Activated naive CD8-positive, alpha-beta T cell (primary cell): ENCODE measurements at regions not wholly inside any gene's neighbourhood (a gene's known extent, or its start where the extent isn't known, plus 50 kb on each side); places are given as distances from the start of the nearest gene placed in this dataset.
"Not testable (repeated sequence)": the region's sequence is repeated elsewhere in the genome, so short reads cannot be mapped to it uniquely, and the experiment has no call there.

ENCODE experiments used
- H3K27ac Mint-ChIP-seq: one replicate; pipeline ENCODE4 v1.8.0; 2021; ENCODE audit warnings: mixed read lengths
- H3K27me3 Mint-ChIP-seq: one replicate; pipeline ENCODE4 v1.8.0; 2021; ENCODE audit warnings: mixed read lengths
- H3K36me3 Mint-ChIP-seq: one replicate; pipeline ENCODE4 v1.8.0; 2021; ENCODE audit warnings: mixed read lengths
- H3K4me1 Mint-ChIP-seq: one replicate; pipeline ENCODE4 v1.8.0; 2021; ENCODE audit warnings: low read depth, mixed read lengths
- H3K4me3 Mint-ChIP-seq: one replicate; pipeline ENCODE4 v1.8.0; 2021; ENCODE audit warnings: mild to moderate bottlenecking, mixed read lengths
- H3K9me3 Mint-ChIP-seq: one replicate; pipeline ENCODE4 v1.8.0; 2021; ENCODE audit warnings: low read depth, mixed read lengths

DNA sequence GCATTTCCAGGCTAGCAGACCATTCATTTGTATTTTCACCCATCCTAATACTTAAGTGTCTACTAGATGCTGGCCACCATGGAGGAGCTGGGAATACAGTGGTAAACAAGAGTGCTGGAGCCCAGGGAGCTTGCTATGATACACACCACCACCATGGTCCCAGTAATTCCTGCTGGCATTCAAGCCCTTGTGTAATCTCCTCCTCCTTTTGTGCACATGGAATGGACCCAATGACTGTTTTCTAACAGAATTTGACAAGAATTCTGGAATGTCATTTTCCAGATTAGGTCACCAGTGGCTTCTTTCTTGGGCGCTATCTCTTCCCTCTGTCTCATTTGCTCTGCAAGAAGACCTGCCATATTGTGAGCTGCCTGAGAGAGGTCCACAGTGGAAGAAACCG is 552.0 kb downstream of the C6orf118 start:
- H3K27me3 Mint-ChIP-seq: no peaks in the 10 kb centered on the region
- H3K27ac Mint-ChIP-seq: no peak overlapping the region
- H3K4me3 Mint-ChIP-seq: no peak overlapping the region
- no peaks in the 10 kb centered on the region for H3K36me3 Mint-ChIP-seq
- H3K4me1 Mint-ChIP-seq: no peaks in the 10 kb centered on the region
- peaks cover 18% of the 10 kb centered on the region for H3K9me3 Mint-ChIP-seq

GRCh38 chr6:164756723-164757122 is 552.7 kb downstream of the C6orf118 start:
- H3K9me3 Mint-ChIP-seq: peaks cover 13% of the 10 kb centered on the region
- H3K36me3 Mint-ChIP-seq: no peaks in the 10 kb centered on the region
- H3K27ac Mint-ChIP-seq: no peak overlapping the region
- H3K27me3 Mint-ChIP-seq: no peaks in the 10 kb centered on the region
- H3K4me3 Mint-ChIP-seq: no peak overlapping the region
- H3K4me1 Mint-ChIP-seq: no peaks in the 10 kb centered on the region

- Mint-ChIP-seq H3K4me1 (no peaks in the 10 kb centered on the region), H3K4me3 (no peak overlapping the region), H3K27me3 (no peaks in the 10 kb centered on the region), H3K36me3 (no peaks in the 10 kb centered on the region), H3K27ac (no peak overlapping the region), H3K9me3 (peaks cover 13% of the 10 kb centered on the region)
These were observed 553.3 kb downstream of the C6orf118 start for GRCh38 chr6:164756142-164756541.

DNA sequence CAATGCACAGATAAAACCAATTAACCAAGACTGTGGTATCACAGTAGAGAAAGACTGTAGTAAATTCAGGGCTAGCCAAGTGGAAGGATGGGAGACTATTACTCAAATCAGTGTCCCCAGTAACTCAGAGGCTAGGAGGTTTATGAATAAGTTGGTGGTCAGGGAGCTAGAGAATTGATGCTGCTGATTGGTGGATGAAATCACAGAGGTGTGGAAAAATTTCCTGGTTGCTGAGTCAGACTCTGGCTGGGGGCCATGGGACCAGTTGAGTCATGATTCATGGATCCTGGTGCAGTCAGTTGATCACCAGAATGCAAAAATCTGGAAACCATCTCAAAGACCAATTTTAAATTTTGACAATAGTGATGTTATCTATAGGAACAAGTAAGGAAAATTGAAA is 555.9 kb downstream of the C6orf118 start:
- Mint-ChIP-seq H3K36me3 (no peaks in the 10 kb centered on the region), H3K4me1 (no peaks in the 10 kb centered on the region), H3K4me3 (no peak overlapping the region), H3K27me3 (no peaks in the 10 kb centered on the region), H3K9me3 (peaks cover 9% of the 10 kb centered on the region), H3K27ac (no peak overlapping the region)

DNA sequence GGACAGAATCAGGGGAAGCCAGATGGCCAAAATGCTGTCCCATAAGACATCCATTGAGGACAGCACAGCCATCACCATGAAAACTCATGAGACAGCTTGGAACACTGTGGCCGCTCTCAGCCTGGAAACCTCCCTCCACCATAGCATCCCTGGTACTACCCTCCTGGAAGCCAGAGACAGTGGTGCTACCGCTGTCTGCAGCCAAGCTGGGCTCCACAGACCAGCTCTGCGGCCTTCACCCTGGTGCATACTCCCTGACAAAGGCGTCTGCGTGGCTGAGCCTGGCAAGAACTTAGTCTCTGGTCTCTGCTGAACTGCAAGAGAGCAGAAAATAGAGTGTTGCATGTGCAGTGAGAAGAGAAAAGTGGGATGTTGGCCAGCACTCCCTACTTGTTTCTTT is 558.0 kb downstream of the C6orf118 start:
- H3K27me3 Mint-ChIP-seq: no peaks in the 10 kb centered on the region
- H3K9me3 Mint-ChIP-seq: peaks cover 4% of the 10 kb centered on the region
- H3K4me3 Mint-ChIP-seq: no peak overlapping the region
- H3K36me3 Mint-ChIP-seq: no peaks in the 10 kb centered on the region
- no peak overlapping the region for H3K27ac Mint-ChIP-seq
- H3K4me1 Mint-ChIP-seq: no peaks in the 10 kb centered on the region

- H3K4me1 Mint-ChIP-seq: no peaks in the 10 kb centered on the region
- no peaks in the 10 kb centered on the region for H3K36me3 Mint-ChIP-seq
- H3K4me3 Mint-ChIP-seq: no peak overlapping the region
- H3K27ac Mint-ChIP-seq: no peak overlapping the region
- H3K27me3 Mint-ChIP-seq: no peaks in the 10 kb centered on the region
- H3K9me3 Mint-ChIP-seq: peaks cover 3% of the 10 kb centered on the region
These were observed 559.3 kb downstream of the C6orf118 start for GRCh38 chr6:164750128-164750527.

GRCh38 chr6:164749221-164750064 is 560.0 kb downstream of the C6orf118 start:
- no peaks in the 10 kb centered on the region for H3K4me1 Mint-ChIP-seq
- H3K27ac Mint-ChIP-seq: no peak overlapping the region
- no peaks in the 10 kb centered on the region for H3K36me3 Mint-ChIP-seq
- H3K27me3 Mint-ChIP-seq: no peaks in the 10 kb centered on the region
- peaks cover 3% of the 10 kb centered on the region for H3K9me3 Mint-ChIP-seq
- H3K4me3 Mint-ChIP-seq: no peak overlapping the region

DNA sequence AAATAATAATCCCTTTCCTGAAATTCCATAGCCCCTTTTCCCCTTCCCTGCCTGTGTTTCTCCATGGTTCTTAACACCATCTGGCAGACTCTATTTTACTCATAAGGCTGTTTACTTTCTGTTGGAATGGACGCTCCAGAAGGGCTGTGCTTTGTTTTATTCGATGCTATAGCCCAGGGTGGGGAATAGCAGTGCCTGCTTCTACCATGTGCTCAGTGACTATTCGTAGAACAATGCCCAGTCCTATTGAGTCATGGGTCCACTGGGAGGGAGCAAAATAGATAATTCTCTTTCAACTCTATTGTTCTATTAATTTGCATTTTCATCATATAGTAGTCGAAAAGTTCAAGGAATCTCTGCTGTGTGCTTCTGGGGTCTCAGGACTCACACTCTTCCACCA is 565.1 kb downstream of the C6orf118 start:
- Mint-ChIP-seq H3K27me3 (no peaks in the 10 kb centered on the region), H3K36me3 (no peaks in the 10 kb centered on the region), H3K9me3 (peaks cover 11% of the 10 kb centered on the region), H3K4me1 (no peaks in the 10 kb centered on the region), H3K4me3 (no peak overlapping the region), H3K27ac (no peak overlapping the region)

GRCh38 chr6:164741938-164742451 is 567.4 kb downstream of the C6orf118 start:
- Mint-ChIP-seq H3K27ac (no peak overlapping the region), H3K4me3 (no peak overlapping the region), H3K27me3 (no peaks in the 10 kb centered on the region), H3K36me3 (no peaks in the 10 kb centered on the region), H3K9me3 (peaks cover 11% of the 10 kb centered on the region), H3K4me1 (no peaks in the 10 kb centered on the region)

GRCh38 chr6:164736090-164736489 is 573.3 kb downstream of the C6orf118 start:
- not testable (repeated sequence) for H3K4me3 Mint-ChIP-seq, H3K9me3 Mint-ChIP-seq, H3K27me3 Mint-ChIP-seq, H3K36me3 Mint-ChIP-seq, H3K4me1 Mint-ChIP-seq, H3K27ac Mint-ChIP-seq

- H3K27ac Mint-ChIP-seq: no peak overlapping the region
- peaks cover 10% of the 10 kb centered on the region for H3K9me3 Mint-ChIP-seq
- H3K4me1 Mint-ChIP-seq: no peaks in the 10 kb centered on the region
These were observed 577.9 kb downstream of the C6orf118 start for GRCh38 chr6:164731539-164731938.

GRCh38 chr6:164721460-164721859 is 587.9 kb downstream of the C6orf118 start:
- H3K9me3 Mint-ChIP-seq: peaks cover 11% of the 10 kb centered on the region
- H3K4me1 Mint-ChIP-seq: no peaks in the 10 kb centered on the region
- H3K4me3 Mint-ChIP-seq: no peak overlapping the region
- H3K27ac Mint-ChIP-seq: no peak overlapping the region
- no peaks in the 10 kb centered on the region for H3K27me3 Mint-ChIP-seq
- no peaks in the 10 kb centered on the region for H3K36me3 Mint-ChIP-seq

More at GRCh38 chr6:164731539-164731938, 577.9 kb downstream of the C6orf118 start:
- H3K4me3 Mint-ChIP-seq: no peak overlapping the region
- no peaks in the 10 kb centered on the region for H3K27me3 Mint-ChIP-seq
- H3K36me3 Mint-ChIP-seq: no peaks in the 10 kb centered on the region

DNA sequence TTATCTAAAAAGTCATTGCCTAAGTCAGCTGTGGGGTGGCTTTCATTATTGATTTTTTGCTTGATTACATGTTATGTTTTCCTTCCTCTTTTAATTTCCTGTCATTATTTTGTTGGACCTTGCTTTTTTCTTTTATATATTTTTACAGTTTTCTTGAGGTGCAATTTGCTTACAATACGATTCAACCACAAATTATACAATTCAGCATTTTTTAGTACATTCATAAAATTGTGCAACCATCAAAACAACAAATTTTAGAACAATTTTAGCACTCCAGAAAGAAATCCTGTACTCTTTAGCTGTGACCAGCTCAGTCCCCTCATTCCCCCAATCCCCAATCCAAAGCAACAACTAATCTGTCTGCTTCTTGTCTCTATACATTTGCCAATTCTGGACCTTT is 608.9 kb downstream of the C6orf118 start:
- no peak overlapping the region for H3K27ac Mint-ChIP-seq
- no peaks in the 10 kb centered on the region for H3K4me1 Mint-ChIP-seq
- no peaks in the 10 kb centered on the region for H3K36me3 Mint-ChIP-seq
- H3K4me3 Mint-ChIP-seq: no peak overlapping the region
- peaks cover 3% of the 10 kb centered on the region for H3K9me3 Mint-ChIP-seq
- no peaks in the 10 kb centered on the region for H3K27me3 Mint-ChIP-seq

DNA sequence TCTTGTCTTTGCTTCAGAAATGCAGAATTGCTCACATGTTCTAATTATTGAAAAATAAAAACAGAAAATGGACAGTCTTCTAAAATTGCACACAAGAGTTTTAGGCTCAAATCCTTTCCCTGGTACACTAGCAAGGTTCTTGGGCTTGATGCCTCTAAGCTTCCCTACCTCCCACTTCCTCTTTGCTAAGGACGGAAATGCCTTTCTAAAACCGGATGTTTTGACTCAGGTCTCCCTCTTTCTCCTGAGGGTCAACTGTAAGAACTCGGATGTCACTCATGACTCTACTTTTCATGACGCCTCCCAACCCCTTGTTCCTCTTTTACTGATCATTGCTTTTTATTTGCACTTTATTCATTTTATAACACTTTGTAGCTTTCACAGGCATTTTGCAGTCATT is 613.5 kb downstream of the C6orf118 start:
- no peaks in the 10 kb centered on the region for H3K4me1 Mint-ChIP-seq
- H3K27ac Mint-ChIP-seq: no peak overlapping the region
- H3K9me3 Mint-ChIP-seq: peaks cover 3% of the 10 kb centered on the region
- H3K36me3 Mint-ChIP-seq: no peaks in the 10 kb centered on the region
- no peak overlapping the region for H3K4me3 Mint-ChIP-seq
- no peaks in the 10 kb centered on the region for H3K27me3 Mint-ChIP-seq

DNA sequence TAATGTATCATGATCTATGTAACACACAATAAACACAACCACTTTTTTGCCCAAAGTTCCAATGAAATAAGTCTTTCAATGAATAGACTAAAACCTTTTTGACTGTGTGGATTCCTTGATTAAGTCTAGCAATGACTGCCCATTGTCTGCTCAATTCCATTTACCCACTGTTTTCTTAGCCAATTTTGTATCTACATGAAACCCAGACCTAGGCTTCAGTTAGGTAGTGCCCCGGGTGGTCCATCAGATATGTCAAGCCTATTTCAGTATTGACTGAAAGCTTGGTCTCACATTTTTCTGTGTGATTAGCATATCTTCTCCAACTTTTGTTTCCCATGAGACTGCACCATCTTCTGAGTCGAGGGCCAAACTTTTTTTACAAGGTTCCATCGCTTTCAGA is 615.0 kb downstream of the C6orf118 start:
- no peak overlapping the region for H3K4me3 Mint-ChIP-seq
- H3K9me3 Mint-ChIP-seq: peaks cover 3% of the 10 kb centered on the region
- H3K27me3 Mint-ChIP-seq: no peaks in the 10 kb centered on the region
- H3K36me3 Mint-ChIP-seq: no peaks in the 10 kb centered on the region
- H3K4me1 Mint-ChIP-seq: no peaks in the 10 kb centered on the region
- no peak overlapping the region for H3K27ac Mint-ChIP-seq

GRCh38 chr6:164693944-164694343 is 615.5 kb downstream of the C6orf118 start:
- Mint-ChIP-seq H3K4me1 (no peaks in the 10 kb centered on the region), H3K27me3 (no peaks in the 10 kb centered on the region), H3K9me3 (peaks cover 3% of the 10 kb centered on the region), H3K27ac (no peak overlapping the region), H3K4me3 (no peak overlapping the region), H3K36me3 (no peaks in the 10 kb centered on the region)
